ENCODE measurements at regions not wholly inside any gene's neighbourhood (a gene's known extent, or its start where the extent isn't known, plus 50 kb on each side); places are given as distances from the start of the nearest gene placed in this dataset.

- ChIA-PET CTCF (no interaction called here), POLR2A (no interaction called here)
- Mint-ChIP-seq H3K27ac (ENCODE audit: low read depth, unreplicated experiment) (no peak overlapping the region), H3K36me3 (ENCODE audit: insufficient read depth, unreplicated experiment) (no peaks in the 10 kb centered on the region), H3K9me3 (ENCODE audit: unreplicated experiment) (no peaks in the 10 kb centered on the region), H3K4me1 (ENCODE audit: insufficient read depth, unreplicated experiment) (peaks cover 5% of the 10 kb centered on the region), H3K4me3 (ENCODE audit: unreplicated experiment) (no peak overlapping the region), H3K27me3 (ENCODE audit: insufficient read depth, unreplicated experiment) (no peaks in the 10 kb centered on the region)
- BruUV-seq (replicated peaks): no TSS peak
- TF ChIP-seq CTCF (IDR thresholded peaks at IDR 0.05; ENCODE audit: unreplicated experiment): no peak
- peak; percentile 37 for DNase-seq (ENCODE audit: unreplicated experiment)
- intact Hi-C loops (cut with micrococcal nuclease): no loop called here
Measured at GRCh38 chr18:38709122-38709521, 1143.5 kb upstream of the CELF4 start.

DNA sequence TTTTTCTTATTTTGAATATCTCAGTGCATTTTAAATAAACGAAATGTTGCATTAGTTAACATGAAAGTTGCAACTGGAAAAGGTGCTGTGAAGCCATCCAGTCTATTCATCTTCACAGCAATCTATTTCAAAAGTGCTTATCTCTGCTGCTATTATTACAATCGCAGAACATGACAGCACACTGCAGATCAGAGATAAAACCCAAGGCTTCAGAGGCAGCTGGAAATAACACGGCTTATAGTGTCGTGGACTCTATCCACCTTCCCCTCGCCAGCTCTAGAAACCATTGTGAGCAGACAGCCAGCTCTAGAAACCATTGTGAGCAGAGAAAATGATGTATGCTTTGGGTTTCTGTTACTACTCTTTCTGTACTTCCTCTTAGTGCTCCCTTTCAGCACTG is 1140.8 kb upstream of the CELF4 start:
- Mint-ChIP-seq H3K9me3 (ENCODE audit: unreplicated experiment) (no peaks in the 10 kb centered on the region), H3K36me3 (ENCODE audit: insufficient read depth, unreplicated experiment) (no peaks in the 10 kb centered on the region), H3K4me3 (ENCODE audit: unreplicated experiment) (no peak overlapping the region), H3K27me3 (ENCODE audit: insufficient read depth, unreplicated experiment) (no peaks in the 10 kb centered on the region), H3K27ac (ENCODE audit: low read depth, unreplicated experiment) (no peak overlapping the region), H3K4me1 (ENCODE audit: insufficient read depth, unreplicated experiment) (peaks cover 5% of the 10 kb centered on the region)
- CTCF ChIA-PET: interaction anchor here (0.7 kb wide), 1 partner anchor 9 kb away, joined by 3 read pairs; no protein-coding TSS in a partner anchor
- no peak for TF ChIP-seq CTCF (IDR thresholded peaks at IDR 0.05; ENCODE audit: unreplicated experiment)
- no peak for DNase-seq (ENCODE audit: unreplicated experiment)
- BruUV-seq (replicated peaks): no TSS peak
- POLR2A ChIA-PET: interaction anchor here (0.6 kb wide), 1 partner anchor 14 kb away, joined by 3 read pairs; no protein-coding TSS in a partner anchor
- intact Hi-C loops (cut with micrococcal nuclease): no loop called here

GRCh38 chr18:38698088-38698487 is 1132.5 kb upstream of the CELF4 start:
- no peak overlapping the region for H3K4me3 Mint-ChIP-seq (ENCODE audit: unreplicated experiment)

More at GRCh38 chr18:38698088-38698487, 1132.5 kb upstream of the CELF4 start:
- Mint-ChIP-seq H3K27me3 (ENCODE audit: insufficient read depth, unreplicated experiment) (no peaks in the 10 kb centered on the region), H3K9me3 (ENCODE audit: unreplicated experiment) (no peaks in the 10 kb centered on the region), H3K27ac (ENCODE audit: low read depth, unreplicated experiment) (no peak overlapping the region), H3K36me3 (ENCODE audit: insufficient read depth, unreplicated experiment) (peaks cover 6% of the 10 kb centered on the region), H3K4me1 (ENCODE audit: insufficient read depth, unreplicated experiment) (peaks cover 14% of the 10 kb centered on the region)
- no peak for DNase-seq (ENCODE audit: unreplicated experiment)
- BruUV-seq (replicated peaks): no TSS peak
- ChIA-PET POLR2A (no interaction called here), CTCF (interaction anchor here (0.5 kb wide), 1 partner anchor 132 kb away, joined by 3 read pairs; no protein-coding TSS in a partner anchor)
- TF ChIP-seq CTCF (IDR thresholded peaks at IDR 0.05; ENCODE audit: unreplicated experiment): no peak
- intact Hi-C loops (cut with micrococcal nuclease): no loop called here

Measured in MCF 10A (cell line).